ENCODE measurements at regions not wholly inside any gene's neighbourhood (a gene's known extent, or its start where the extent isn't known, plus 50 kb on each side); places are given as distances from the start of the nearest gene placed in this dataset.

DNA sequence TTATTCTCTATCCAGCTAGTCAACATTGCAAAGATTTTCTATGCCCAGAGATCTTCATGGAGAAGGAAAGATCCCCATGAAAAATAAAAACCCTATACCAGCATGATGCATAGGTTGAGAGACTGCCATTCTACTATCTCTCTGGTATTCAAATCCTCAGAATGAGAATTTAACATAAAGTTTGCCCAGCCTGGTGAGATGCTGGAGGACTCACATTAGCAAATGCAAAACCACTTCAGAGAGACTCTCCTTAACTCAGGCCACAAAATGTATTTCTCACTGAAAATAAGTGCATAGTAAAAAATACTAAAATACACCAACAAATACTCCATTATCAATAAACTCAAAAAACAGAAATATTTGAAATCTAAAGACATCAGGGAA, 430.0 kb upstream of the RUNX1 start:
- TF ChIP-seq, protein P1, sequence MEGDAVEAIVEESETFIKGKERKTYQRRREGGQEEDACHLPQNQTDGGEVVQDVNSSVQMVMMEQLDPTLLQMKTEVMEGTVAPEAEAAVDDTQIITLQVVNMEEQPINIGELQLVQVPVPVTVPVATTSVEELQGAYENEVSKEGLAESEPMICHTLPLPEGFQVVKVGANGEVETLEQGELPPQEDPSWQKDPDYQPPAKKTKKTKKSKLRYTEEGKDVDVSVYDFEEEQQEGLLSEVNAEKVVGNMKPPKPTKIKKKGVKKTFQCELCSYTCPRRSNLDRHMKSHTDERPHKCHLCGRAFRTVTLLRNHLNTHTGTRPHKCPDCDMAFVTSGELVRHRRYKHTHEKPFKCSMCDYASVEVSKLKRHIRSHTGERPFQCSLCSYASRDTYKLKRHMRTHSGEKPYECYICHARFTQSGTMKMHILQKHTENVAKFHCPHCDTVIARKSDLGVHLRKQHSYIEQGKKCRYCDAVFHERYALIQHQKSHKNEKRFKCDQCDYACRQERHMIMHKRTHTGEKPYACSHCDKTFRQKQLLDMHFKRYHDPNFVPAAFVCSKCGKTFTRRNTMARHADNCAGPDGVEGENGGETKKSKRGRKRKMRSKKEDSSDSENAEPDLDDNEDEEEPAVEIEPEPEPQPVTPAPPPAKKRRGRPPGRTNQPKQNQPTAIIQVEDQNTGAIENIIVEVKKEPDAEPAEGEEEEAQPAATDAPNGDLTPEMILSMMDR (IDR thresholded peaks at IDR 0.05; ENCODE audit: insufficient read depth, low read length) = no peak
- TF ChIP-seq, protein P2, sequence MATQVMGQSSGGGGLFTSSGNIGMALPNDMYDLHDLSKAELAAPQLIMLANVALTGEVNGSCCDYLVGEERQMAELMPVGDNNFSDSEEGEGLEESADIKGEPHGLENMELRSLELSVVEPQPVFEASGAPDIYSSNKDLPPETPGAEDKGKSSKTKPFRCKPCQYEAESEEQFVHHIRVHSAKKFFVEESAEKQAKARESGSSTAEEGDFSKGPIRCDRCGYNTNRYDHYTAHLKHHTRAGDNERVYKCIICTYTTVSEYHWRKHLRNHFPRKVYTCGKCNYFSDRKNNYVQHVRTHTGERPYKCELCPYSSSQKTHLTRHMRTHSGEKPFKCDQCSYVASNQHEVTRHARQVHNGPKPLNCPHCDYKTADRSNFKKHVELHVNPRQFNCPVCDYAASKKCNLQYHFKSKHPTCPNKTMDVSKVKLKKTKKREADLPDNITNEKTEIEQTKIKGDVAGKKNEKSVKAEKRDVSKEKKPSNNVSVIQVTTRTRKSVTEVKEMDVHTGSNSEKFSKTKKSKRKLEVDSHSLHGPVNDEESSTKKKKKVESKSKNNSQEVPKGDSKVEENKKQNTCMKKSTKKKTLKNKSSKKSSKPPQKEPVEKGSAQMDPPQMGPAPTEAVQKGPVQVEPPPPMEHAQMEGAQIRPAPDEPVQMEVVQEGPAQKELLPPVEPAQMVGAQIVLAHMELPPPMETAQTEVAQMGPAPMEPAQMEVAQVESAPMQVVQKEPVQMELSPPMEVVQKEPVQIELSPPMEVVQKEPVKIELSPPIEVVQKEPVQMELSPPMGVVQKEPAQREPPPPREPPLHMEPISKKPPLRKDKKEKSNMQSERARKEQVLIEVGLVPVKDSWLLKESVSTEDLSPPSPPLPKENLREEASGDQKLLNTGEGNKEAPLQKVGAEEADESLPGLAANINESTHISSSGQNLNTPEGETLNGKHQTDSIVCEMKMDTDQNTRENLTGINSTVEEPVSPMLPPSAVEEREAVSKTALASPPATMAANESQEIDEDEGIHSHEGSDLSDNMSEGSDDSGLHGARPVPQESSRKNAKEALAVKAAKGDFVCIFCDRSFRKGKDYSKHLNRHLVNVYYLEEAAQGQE (IDR thresholded peaks at IDR 0.05; ENCODE audit: insufficient replicate concordance, low read depth) = no peak
- TF ChIP-seq POLR2AphosphoS5 (IDR thresholded peaks at IDR 0.05; ENCODE audit: low read depth) (no peak), GABPA (IDR thresholded peaks at IDR 0.05; ENCODE audit: low read depth) (no peak), SPI1 (IDR thresholded peaks at IDR 0.05; ENCODE audit: borderline replicate concordance, low read depth) (no peak)

Data from HL-60 (cell line).